H1 (cell line): ENCODE measurements at regions not wholly inside any gene's neighbourhood (a gene's known extent, or its start where the extent isn't known, plus 50 kb on each side); places are given as distances from the start of the nearest gene placed in this dataset.

ENCODE experiments used
- EGR1 ChIP-seq: IDR thresholded peaks from 2 replicates; pipeline ENCODE4 v1.6.1; 2011; ENCODE audit warnings: low read depth, low read length, borderline replicate concordance
- POU5F1 ChIP-seq: IDR thresholded peaks from 2 replicates; pipeline ENCODE4 v1.6.1; 2011; ENCODE audit warnings: low read depth, mild to moderate bottlenecking, low read length, moderate library complexity
- ZNF274 ChIP-seq: IDR thresholded peaks from 2 replicates; pipeline ENCODE4 v1.7.0; 2012; ENCODE audit warnings: low read length, borderline replicate concordance; ENCODE audit errors: extremely low read depth

DNA sequence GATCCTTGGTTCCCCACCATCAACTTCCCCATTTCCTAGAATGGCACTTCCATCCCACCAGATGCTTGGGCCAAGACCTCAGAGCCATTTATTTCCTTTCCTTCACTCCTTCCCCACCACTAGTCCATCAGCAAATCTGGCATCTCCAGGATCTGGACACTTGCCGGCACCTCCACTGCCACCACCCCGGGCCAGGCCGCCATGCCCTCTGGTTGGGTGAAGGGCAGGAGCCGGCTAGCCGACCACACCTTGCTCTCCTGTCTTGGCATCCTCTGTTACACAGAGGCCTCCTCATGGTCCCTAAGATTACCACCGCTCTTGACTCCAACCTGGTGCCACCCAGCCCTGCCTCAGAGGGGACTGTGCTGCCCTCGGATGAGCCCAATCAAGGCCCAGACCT is 104.5 kb downstream of the RMI2 start (continued):
- TF ChIP-seq POU5F1 (no peak), ZNF274 (no peak), EGR1 (no peak)
